Liver (tissue), 3 donors: ENCODE measurements at regions not wholly inside any gene's neighbourhood (a gene's known extent, or its start where the extent isn't known, plus 50 kb on each side); places are given as distances from the start of the nearest gene placed in this dataset.

Experiments used
- EGR1 ChIP-seq, 2 donors: IDR thresholded peaks; 2 replicates each; pipeline ENCODE4 v1.6.1; 2016 to 2018; ENCODE audit warnings: antibody characterized with exemption in 2 of 2, low read depth in 2 of 2
- FOXA1 ChIP-seq: IDR thresholded peaks from 2 replicates; pipeline ENCODE4 v1.6.1; 2016; ENCODE audit warnings: antibody characterized with exemption
- FOXA2 ChIP-seq: IDR thresholded peaks from 2 replicates; pipeline ENCODE4 v1.6.1; 2016; ENCODE audit warnings: antibody characterized with exemption
- GABPA ChIP-seq, 2 donors: IDR thresholded peaks in 1 of 2; conservative IDR thresholded peaks in 1 of 2; 2 replicates each; pipeline ENCODE4 v1.6.1; 2016; ENCODE audit warnings: antibody characterized with exemption in 2 of 2, mild to moderate bottlenecking in 1 of 2, moderate library complexity in 1 of 2
- HNF4G ChIP-seq: IDR thresholded peaks from 2 replicates; pipeline ENCODE4 v1.6.1; 2016; ENCODE audit warnings: antibody characterized with exemption
- JUND ChIP-seq, 2 donors: IDR thresholded peaks; 2 replicates each; pipeline ENCODE4 v1.6.1; 2016; ENCODE audit warnings: antibody characterized with exemption in 2 of 2
- RAD21 ChIP-seq, 2 donors: IDR thresholded peaks; 2 replicates each; pipeline ENCODE4 v1.6.1; 2016; ENCODE audit warnings: antibody characterized with exemption in 2 of 2, mild to moderate bottlenecking in 2 of 2
- RXRA ChIP-seq, 2 donors: IDR thresholded peaks; 2 replicates each; pipeline ENCODE4 v1.6.1; 2017 to 2018; ENCODE audit warnings: antibody characterized with exemption in 2 of 2, mild to moderate bottlenecking in 1 of 2
- TF ChIP-seq, protein P1 (sequence below): IDR thresholded peaks from 2 replicates; pipeline ENCODE4 v1.6.1; 2016; ENCODE audit warnings: antibody characterized with exemption
- TF ChIP-seq, protein P2 (sequence below): fragments of 150-350 bp; IDR thresholded peaks from 2 replicates; pipeline ENCODE4 v1.5.1; 2017; ENCODE audit warnings: improper control_type of control experiment, low read depth, low read length; ENCODE audit not compliant: missing input control
- TF ChIP-seq, protein P3 (sequence below): IDR thresholded peaks from 2 replicates; pipeline ENCODE4 v1.6.1; 2016; ENCODE audit warnings: antibody characterized with exemption
- donor health status: healthy.
- donor health status: healthy.

DNA sequence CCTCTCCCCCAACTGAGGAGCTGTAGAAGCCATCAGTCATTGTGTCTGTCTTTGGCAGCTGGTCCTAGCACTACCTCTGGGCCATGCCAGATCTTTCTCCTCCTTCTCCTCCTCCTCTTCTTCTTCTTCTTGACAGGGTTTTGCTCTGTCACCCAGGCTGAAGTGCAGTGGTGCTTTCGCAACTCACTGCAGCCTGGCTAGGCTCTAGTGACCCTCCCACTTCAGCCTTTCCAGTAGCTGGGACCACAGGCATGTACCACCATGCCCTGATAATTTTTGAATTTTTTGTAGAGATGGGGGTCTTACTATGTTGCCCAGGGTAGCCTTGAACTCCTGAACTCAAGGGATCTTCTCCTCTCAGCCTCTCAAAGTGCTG lies 50.1 kb upstream of the SHANK2 start (continued):
- no peak for TF ChIP-seq FOXA1
- TF ChIP-seq, protein P1, sequence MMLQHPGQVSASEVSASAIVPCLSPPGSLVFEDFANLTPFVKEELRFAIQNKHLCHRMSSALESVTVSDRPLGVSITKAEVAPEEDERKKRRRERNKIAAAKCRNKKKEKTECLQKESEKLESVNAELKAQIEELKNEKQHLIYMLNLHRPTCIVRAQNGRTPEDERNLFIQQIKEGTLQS, result no peak
- TF ChIP-seq JUND (IDR thresholded peaks at IDR 0.05), result no peak
- TF ChIP-seq EGR1 (IDR thresholded peaks at IDR 0.05; ENCODE audit: low read depth in 2 of 2), result no peak
- no peak for TF ChIP-seq HNF4G
- TF ChIP-seq GABPA (IDR thresholded peaks at IDR 0.05 in 1 of 2, conservative IDR thresholded peaks at IDR 0.05 in 1 of 2), result no peak
- TF ChIP-seq FOXA2, result no peak
- TF ChIP-seq, protein P2, sequence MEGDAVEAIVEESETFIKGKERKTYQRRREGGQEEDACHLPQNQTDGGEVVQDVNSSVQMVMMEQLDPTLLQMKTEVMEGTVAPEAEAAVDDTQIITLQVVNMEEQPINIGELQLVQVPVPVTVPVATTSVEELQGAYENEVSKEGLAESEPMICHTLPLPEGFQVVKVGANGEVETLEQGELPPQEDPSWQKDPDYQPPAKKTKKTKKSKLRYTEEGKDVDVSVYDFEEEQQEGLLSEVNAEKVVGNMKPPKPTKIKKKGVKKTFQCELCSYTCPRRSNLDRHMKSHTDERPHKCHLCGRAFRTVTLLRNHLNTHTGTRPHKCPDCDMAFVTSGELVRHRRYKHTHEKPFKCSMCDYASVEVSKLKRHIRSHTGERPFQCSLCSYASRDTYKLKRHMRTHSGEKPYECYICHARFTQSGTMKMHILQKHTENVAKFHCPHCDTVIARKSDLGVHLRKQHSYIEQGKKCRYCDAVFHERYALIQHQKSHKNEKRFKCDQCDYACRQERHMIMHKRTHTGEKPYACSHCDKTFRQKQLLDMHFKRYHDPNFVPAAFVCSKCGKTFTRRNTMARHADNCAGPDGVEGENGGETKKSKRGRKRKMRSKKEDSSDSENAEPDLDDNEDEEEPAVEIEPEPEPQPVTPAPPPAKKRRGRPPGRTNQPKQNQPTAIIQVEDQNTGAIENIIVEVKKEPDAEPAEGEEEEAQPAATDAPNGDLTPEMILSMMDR, result no peak
- TF ChIP-seq, protein P3, sequence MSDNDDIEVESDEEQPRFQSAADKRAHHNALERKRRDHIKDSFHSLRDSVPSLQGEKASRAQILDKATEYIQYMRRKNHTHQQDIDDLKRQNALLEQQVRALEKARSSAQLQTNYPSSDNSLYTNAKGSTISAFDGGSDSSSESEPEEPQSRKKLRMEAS, result no peak
- no peak for TF ChIP-seq RAD21 (IDR thresholded peaks at IDR 0.05)
- TF ChIP-seq RXRA (IDR thresholded peaks at IDR 0.05), result no peak
